ENCODE measurements at regions not wholly inside any gene's neighbourhood (a gene's known extent, or its start where the extent isn't known, plus 50 kb on each side); places are given as distances from the start of the nearest gene placed in this dataset.

GRCh38 chr10:9878383-9878782 lies 1139.3 kb upstream of the CELF2 start:
- no peak overlapping the region for H3K27ac ChIP-seq (ENCODE audit: low read length)
- H3K36me3 ChIP-seq (ENCODE audit: control insufficient read depth, insufficient read depth, low read length): no peaks in the 10 kb centered on the region
- no peak overlapping the region for H3K4me3 ChIP-seq (ENCODE audit: low read length)
- no peaks in the 10 kb centered on the region for H3K27me3 ChIP-seq (ENCODE audit: control insufficient read depth, insufficient read depth, low read length)
- WGBS (ENCODE audit: insufficient coverage): 100% methylated on average over 3 of the region's 10 CpGs
- H3K9me3 ChIP-seq (replicated peaks; ENCODE audit: control insufficient read depth, low read depth, low read length): peaks cover 6% of the 10 kb centered on the region
- no peaks in the 10 kb centered on the region for H3K4me1 ChIP-seq (ENCODE audit: control insufficient read depth, insufficient read depth, low read length)
- DNase-seq: no peak

- Histone ChIP-seq H3K9me3 (replicated peaks; ENCODE audit: control insufficient read depth, low read depth, low read length) (peaks cover 4% of the 10 kb centered on the region), H3K36me3 (ENCODE audit: control insufficient read depth, insufficient read depth, low read length) (no peaks in the 10 kb centered on the region), H3K4me1 (ENCODE audit: control insufficient read depth, insufficient read depth, low read length) (no peaks in the 10 kb centered on the region), H3K27me3 (ENCODE audit: control insufficient read depth, insufficient read depth, low read length) (no peaks in the 10 kb centered on the region), H3K27ac (ENCODE audit: low read length) (no peak overlapping the region), H3K4me3 (ENCODE audit: low read length) (no peak overlapping the region)
- DNase-seq: no peak
- WGBS (ENCODE audit: insufficient coverage): no CpG with 5 or more reads among the region's 3 CpGs
Observed at GRCh38 chr10:9885761-9886160, 1131.9 kb upstream of the CELF2 start.

- Histone ChIP-seq H3K36me3 (ENCODE audit: control insufficient read depth, insufficient read depth, low read length) (no peaks in the 10 kb centered on the region), H3K9me3 (replicated peaks; ENCODE audit: control insufficient read depth, low read depth, low read length) (peaks cover 4% of the 10 kb centered on the region), H3K4me3 (ENCODE audit: low read length) (no peak overlapping the region), H3K27me3 (ENCODE audit: control insufficient read depth, insufficient read depth, low read length) (no peaks in the 10 kb centered on the region), H3K27ac (ENCODE audit: low read length) (no peak overlapping the region), H3K4me1 (ENCODE audit: control insufficient read depth, insufficient read depth, low read length) (no peaks in the 10 kb centered on the region)
- DNase-seq: no peak
- WGBS (ENCODE audit: insufficient coverage): no CpG with 5 or more reads among the region's 1 CpG
Observed at GRCh38 chr10:9886772-9887171, 1130.9 kb upstream of the CELF2 start.

GRCh38 chr10:9895453-9895852 lies 1122.2 kb upstream of the CELF2 start:
- Histone ChIP-seq H3K9me3 (replicated peaks; ENCODE audit: control insufficient read depth, low read depth, low read length) (peaks cover 3% of the 10 kb centered on the region), H3K27me3 (ENCODE audit: control insufficient read depth, insufficient read depth, low read length) (no peaks in the 10 kb centered on the region), H3K4me3 (ENCODE audit: low read length) (no peak overlapping the region), H3K27ac (ENCODE audit: low read length) (no peak overlapping the region), H3K4me1 (ENCODE audit: control insufficient read depth, insufficient read depth, low read length) (no peaks in the 10 kb centered on the region), H3K36me3 (ENCODE audit: control insufficient read depth, insufficient read depth, low read length) (no peaks in the 10 kb centered on the region)
- WGBS (ENCODE audit: insufficient coverage): no CpG with 5 or more reads among the region's 2 CpGs
- no peak for DNase-seq

- Histone ChIP-seq H3K4me3 (ENCODE audit: low read length) (no peak overlapping the region), H3K27me3 (ENCODE audit: control insufficient read depth, insufficient read depth, low read length) (no peaks in the 10 kb centered on the region), H3K27ac (ENCODE audit: low read length) (no peak overlapping the region), H3K36me3 (ENCODE audit: control insufficient read depth, insufficient read depth, low read length) (no peaks in the 10 kb centered on the region), H3K9me3 (replicated peaks; ENCODE audit: control insufficient read depth, low read depth, low read length) (peaks cover 3% of the 10 kb centered on the region), H3K4me1 (ENCODE audit: control insufficient read depth, insufficient read depth, low read length) (no peaks in the 10 kb centered on the region)
- no peak for DNase-seq
Observed at GRCh38 chr10:9895981-9896380, 1121.7 kb upstream of the CELF2 start.

GRCh38 chr10:9898633-9899395 lies 1118.9 kb upstream of the CELF2 start:
- no peaks in the 10 kb centered on the region for H3K9me3 ChIP-seq (replicated peaks; ENCODE audit: control insufficient read depth, low read depth, low read length)
- H3K27me3 ChIP-seq (ENCODE audit: control insufficient read depth, insufficient read depth, low read length): no peaks in the 10 kb centered on the region
- no peak overlapping the region for H3K4me3 ChIP-seq (ENCODE audit: low read length)
- no CpG with 5 or more reads among the region's 6 CpGs for WGBS (ENCODE audit: insufficient coverage)
- no peak overlapping the region for H3K27ac ChIP-seq (ENCODE audit: low read length)
- no peak for DNase-seq
- no peaks in the 10 kb centered on the region for H3K36me3 ChIP-seq (ENCODE audit: control insufficient read depth, insufficient read depth, low read length)
- H3K4me1 ChIP-seq (ENCODE audit: control insufficient read depth, insufficient read depth, low read length): no peaks in the 10 kb centered on the region

- DNase-seq: peak; percentile 38
- peaks cover under 1% of the 10 kb centered on the region for H3K9me3 ChIP-seq (replicated peaks; ENCODE audit: control insufficient read depth, low read depth, low read length)
Observed at GRCh38 chr10:9900751-9901150, 1116.9 kb upstream of the CELF2 start.

GRCh38 chr10:9901971-9902370 lies 1115.7 kb upstream of the CELF2 start:
- H3K4me3 ChIP-seq (ENCODE audit: low read length): no peak overlapping the region
- no peaks in the 10 kb centered on the region for H3K36me3 ChIP-seq (ENCODE audit: control insufficient read depth, insufficient read depth, low read length)
- peaks cover 7% of the 10 kb centered on the region for H3K9me3 ChIP-seq (replicated peaks; ENCODE audit: control insufficient read depth, low read depth, low read length)
- H3K4me1 ChIP-seq (ENCODE audit: control insufficient read depth, insufficient read depth, low read length): no peaks in the 10 kb centered on the region
- DNase-seq: no peak
- no CpG with 5 or more reads among the region's 1 CpG for WGBS (ENCODE audit: insufficient coverage)
- H3K27me3 ChIP-seq (ENCODE audit: control insufficient read depth, insufficient read depth, low read length): no peaks in the 10 kb centered on the region
- no peak overlapping the region for H3K27ac ChIP-seq (ENCODE audit: low read length)

More at GRCh38 chr10:9900751-9901150, 1116.9 kb upstream of the CELF2 start:
- Histone ChIP-seq H3K4me3 (ENCODE audit: low read length) (no peak overlapping the region), H3K27me3 (ENCODE audit: control insufficient read depth, insufficient read depth, low read length) (no peaks in the 10 kb centered on the region), H3K27ac (ENCODE audit: low read length) (no peak overlapping the region), H3K4me1 (ENCODE audit: control insufficient read depth, insufficient read depth, low read length) (no peaks in the 10 kb centered on the region), H3K36me3 (ENCODE audit: control insufficient read depth, insufficient read depth, low read length) (no peaks in the 10 kb centered on the region)

GRCh38 chr10:9910446-9910845 lies 1107.2 kb upstream of the CELF2 start:
- peaks cover 2% of the 10 kb centered on the region for H3K4me1 ChIP-seq (ENCODE audit: control insufficient read depth, insufficient read depth, low read length)
- H3K27ac ChIP-seq (ENCODE audit: low read length): no peak overlapping the region
- no peaks in the 10 kb centered on the region for H3K36me3 ChIP-seq (ENCODE audit: control insufficient read depth, insufficient read depth, low read length)
- no CpG with 5 or more reads among the region's 1 CpG for WGBS (ENCODE audit: insufficient coverage)
- no peaks in the 10 kb centered on the region for H3K27me3 ChIP-seq (ENCODE audit: control insufficient read depth, insufficient read depth, low read length)
- H3K9me3 ChIP-seq (replicated peaks; ENCODE audit: control insufficient read depth, low read depth, low read length): peaks cover 8% of the 10 kb centered on the region
- peak; percentile 66 for DNase-seq
- H3K4me3 ChIP-seq (ENCODE audit: low read length): no peak overlapping the region

GRCh38 chr10:9911488-9911887 lies 1106.2 kb upstream of the CELF2 start:
- no peak overlapping the region for H3K27ac ChIP-seq (ENCODE audit: low read length)
- peaks cover 2% of the 10 kb centered on the region for H3K4me1 ChIP-seq (ENCODE audit: control insufficient read depth, insufficient read depth, low read length)
- DNase-seq: no peak
- WGBS (ENCODE audit: insufficient coverage): no CpG with 5 or more reads among the region's 7 CpGs
- H3K27me3 ChIP-seq (ENCODE audit: control insufficient read depth, insufficient read depth, low read length): no peaks in the 10 kb centered on the region
- no peak overlapping the region for H3K4me3 ChIP-seq (ENCODE audit: low read length)
- H3K9me3 ChIP-seq (replicated peaks; ENCODE audit: control insufficient read depth, low read depth, low read length): peaks cover 2% of the 10 kb centered on the region
- no peaks in the 10 kb centered on the region for H3K36me3 ChIP-seq (ENCODE audit: control insufficient read depth, insufficient read depth, low read length)
